ENCODE measurements at regions not wholly inside any gene's neighbourhood (a gene's known extent, or its start where the extent isn't known, plus 50 kb on each side); places are given as distances from the start of the nearest gene placed in this dataset.

DNA sequence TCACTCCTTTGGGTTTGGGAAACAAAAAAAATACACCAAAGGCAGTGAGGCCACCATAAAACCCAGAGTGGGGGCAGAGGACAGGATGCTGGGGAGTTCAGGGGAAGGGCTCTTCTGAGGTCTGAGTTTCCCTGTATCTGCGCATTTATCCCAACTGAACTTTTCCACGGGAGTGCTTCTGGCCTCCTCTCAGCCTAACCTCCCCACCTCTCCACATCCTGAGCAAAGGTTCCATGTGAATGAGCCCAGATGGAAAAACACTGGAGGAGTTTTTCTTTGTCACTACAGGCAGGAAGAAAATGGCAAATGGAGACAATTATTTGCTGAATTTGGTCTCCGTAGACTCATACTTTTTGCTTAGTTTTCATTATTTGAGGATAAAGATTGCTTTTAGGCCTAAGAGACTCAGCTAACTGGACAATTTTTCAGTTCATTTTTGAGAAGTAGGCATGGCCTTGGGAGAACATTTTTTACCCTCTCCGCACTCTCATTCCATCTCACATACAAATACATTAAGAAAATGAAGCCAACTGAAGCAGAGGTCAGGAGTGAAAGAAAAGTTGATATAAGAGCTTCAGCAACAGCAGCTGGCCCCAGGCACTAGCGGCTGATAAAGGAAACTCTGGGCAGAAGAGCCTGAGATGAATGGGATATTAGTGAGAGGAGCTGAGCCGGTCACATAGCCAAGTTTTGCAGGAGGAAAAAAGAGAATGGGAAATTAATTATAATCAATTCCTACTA lies 82.6 kb upstream of the CYP1B1 start:
- Histone ChIP-seq H4K20me1 (replicated peaks; ENCODE audit: insufficient read depth) (no peaks in the 10 kb centered on the region), H3K4me3 (no peak overlapping the region), H3F3A (replicated peaks; ENCODE audit: low read depth) (no peaks in the 10 kb centered on the region), H3K79me2 (replicated peaks; ENCODE audit: insufficient read depth) (no peaks in the 10 kb centered on the region), H3K4me2 (no peak overlapping the region), H3K27ac (ENCODE audit: low read depth) (no peak overlapping the region), H3K4me1 (ENCODE audit: insufficient read depth) (peaks cover 13% of the 10 kb centered on the region; the same call in 1 of the 2 replicates), H3K36me3 (ENCODE audit: insufficient read depth) (no peaks in the 10 kb centered on the region), H3K27me3 (ENCODE audit: insufficient read depth) (no peaks in the 10 kb centered on the region), H2AFZ (no peak overlapping the region), H3K9me2 (ENCODE audit: insufficient read depth) (peaks cover 6% of the 10 kb centered on the region; the same call in 1 of the 2 replicates)
- H3K4me1 Mint-ChIP-seq = peaks cover 12% of the 10 kb centered on the region
- no peak for TF ChIP-seq STAT1 (IDR thresholded peaks at IDR 0.05; ENCODE audit: unreplicated experiment)
- TF ChIP-seq POLR2AphosphoS5 (IDR thresholded peaks at IDR 0.05; ENCODE audit: low read depth) = no peak
- TF ChIP-seq, protein P1, sequence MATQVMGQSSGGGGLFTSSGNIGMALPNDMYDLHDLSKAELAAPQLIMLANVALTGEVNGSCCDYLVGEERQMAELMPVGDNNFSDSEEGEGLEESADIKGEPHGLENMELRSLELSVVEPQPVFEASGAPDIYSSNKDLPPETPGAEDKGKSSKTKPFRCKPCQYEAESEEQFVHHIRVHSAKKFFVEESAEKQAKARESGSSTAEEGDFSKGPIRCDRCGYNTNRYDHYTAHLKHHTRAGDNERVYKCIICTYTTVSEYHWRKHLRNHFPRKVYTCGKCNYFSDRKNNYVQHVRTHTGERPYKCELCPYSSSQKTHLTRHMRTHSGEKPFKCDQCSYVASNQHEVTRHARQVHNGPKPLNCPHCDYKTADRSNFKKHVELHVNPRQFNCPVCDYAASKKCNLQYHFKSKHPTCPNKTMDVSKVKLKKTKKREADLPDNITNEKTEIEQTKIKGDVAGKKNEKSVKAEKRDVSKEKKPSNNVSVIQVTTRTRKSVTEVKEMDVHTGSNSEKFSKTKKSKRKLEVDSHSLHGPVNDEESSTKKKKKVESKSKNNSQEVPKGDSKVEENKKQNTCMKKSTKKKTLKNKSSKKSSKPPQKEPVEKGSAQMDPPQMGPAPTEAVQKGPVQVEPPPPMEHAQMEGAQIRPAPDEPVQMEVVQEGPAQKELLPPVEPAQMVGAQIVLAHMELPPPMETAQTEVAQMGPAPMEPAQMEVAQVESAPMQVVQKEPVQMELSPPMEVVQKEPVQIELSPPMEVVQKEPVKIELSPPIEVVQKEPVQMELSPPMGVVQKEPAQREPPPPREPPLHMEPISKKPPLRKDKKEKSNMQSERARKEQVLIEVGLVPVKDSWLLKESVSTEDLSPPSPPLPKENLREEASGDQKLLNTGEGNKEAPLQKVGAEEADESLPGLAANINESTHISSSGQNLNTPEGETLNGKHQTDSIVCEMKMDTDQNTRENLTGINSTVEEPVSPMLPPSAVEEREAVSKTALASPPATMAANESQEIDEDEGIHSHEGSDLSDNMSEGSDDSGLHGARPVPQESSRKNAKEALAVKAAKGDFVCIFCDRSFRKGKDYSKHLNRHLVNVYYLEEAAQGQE (IDR thresholded peaks at IDR 0.05; ENCODE audit: unreplicated experiment) = no peak
- TF ChIP-seq, protein P2, sequence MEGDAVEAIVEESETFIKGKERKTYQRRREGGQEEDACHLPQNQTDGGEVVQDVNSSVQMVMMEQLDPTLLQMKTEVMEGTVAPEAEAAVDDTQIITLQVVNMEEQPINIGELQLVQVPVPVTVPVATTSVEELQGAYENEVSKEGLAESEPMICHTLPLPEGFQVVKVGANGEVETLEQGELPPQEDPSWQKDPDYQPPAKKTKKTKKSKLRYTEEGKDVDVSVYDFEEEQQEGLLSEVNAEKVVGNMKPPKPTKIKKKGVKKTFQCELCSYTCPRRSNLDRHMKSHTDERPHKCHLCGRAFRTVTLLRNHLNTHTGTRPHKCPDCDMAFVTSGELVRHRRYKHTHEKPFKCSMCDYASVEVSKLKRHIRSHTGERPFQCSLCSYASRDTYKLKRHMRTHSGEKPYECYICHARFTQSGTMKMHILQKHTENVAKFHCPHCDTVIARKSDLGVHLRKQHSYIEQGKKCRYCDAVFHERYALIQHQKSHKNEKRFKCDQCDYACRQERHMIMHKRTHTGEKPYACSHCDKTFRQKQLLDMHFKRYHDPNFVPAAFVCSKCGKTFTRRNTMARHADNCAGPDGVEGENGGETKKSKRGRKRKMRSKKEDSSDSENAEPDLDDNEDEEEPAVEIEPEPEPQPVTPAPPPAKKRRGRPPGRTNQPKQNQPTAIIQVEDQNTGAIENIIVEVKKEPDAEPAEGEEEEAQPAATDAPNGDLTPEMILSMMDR (conservative IDR thresholded peaks at IDR 0.05; ENCODE audit: low read depth in 2 of 2) = no peak
- TF ChIP-seq JUNB (IDR thresholded peaks at IDR 0.05; ENCODE audit: unreplicated experiment) = no peak
- no peak for TF ChIP-seq NANOG (IDR thresholded peaks at IDR 0.05; ENCODE audit: borderline replicate concordance)
- TF ChIP-seq ZNF114 (CRISPR knock-in tag; IDR thresholded peaks at IDR 0.05) = no peak
- TF ChIP-seq, protein P3, sequence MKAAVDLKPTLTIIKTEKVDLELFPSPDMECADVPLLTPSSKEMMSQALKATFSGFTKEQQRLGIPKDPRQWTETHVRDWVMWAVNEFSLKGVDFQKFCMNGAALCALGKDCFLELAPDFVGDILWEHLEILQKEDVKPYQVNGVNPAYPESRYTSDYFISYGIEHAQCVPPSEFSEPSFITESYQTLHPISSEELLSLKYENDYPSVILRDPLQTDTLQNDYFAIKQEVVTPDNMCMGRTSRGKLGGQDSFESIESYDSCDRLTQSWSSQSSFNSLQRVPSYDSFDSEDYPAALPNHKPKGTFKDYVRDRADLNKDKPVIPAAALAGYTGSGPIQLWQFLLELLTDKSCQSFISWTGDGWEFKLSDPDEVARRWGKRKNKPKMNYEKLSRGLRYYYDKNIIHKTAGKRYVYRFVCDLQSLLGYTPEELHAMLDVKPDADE (IDR thresholded peaks at IDR 0.05) = no peak
- TF ChIP-seq, protein P4, sequence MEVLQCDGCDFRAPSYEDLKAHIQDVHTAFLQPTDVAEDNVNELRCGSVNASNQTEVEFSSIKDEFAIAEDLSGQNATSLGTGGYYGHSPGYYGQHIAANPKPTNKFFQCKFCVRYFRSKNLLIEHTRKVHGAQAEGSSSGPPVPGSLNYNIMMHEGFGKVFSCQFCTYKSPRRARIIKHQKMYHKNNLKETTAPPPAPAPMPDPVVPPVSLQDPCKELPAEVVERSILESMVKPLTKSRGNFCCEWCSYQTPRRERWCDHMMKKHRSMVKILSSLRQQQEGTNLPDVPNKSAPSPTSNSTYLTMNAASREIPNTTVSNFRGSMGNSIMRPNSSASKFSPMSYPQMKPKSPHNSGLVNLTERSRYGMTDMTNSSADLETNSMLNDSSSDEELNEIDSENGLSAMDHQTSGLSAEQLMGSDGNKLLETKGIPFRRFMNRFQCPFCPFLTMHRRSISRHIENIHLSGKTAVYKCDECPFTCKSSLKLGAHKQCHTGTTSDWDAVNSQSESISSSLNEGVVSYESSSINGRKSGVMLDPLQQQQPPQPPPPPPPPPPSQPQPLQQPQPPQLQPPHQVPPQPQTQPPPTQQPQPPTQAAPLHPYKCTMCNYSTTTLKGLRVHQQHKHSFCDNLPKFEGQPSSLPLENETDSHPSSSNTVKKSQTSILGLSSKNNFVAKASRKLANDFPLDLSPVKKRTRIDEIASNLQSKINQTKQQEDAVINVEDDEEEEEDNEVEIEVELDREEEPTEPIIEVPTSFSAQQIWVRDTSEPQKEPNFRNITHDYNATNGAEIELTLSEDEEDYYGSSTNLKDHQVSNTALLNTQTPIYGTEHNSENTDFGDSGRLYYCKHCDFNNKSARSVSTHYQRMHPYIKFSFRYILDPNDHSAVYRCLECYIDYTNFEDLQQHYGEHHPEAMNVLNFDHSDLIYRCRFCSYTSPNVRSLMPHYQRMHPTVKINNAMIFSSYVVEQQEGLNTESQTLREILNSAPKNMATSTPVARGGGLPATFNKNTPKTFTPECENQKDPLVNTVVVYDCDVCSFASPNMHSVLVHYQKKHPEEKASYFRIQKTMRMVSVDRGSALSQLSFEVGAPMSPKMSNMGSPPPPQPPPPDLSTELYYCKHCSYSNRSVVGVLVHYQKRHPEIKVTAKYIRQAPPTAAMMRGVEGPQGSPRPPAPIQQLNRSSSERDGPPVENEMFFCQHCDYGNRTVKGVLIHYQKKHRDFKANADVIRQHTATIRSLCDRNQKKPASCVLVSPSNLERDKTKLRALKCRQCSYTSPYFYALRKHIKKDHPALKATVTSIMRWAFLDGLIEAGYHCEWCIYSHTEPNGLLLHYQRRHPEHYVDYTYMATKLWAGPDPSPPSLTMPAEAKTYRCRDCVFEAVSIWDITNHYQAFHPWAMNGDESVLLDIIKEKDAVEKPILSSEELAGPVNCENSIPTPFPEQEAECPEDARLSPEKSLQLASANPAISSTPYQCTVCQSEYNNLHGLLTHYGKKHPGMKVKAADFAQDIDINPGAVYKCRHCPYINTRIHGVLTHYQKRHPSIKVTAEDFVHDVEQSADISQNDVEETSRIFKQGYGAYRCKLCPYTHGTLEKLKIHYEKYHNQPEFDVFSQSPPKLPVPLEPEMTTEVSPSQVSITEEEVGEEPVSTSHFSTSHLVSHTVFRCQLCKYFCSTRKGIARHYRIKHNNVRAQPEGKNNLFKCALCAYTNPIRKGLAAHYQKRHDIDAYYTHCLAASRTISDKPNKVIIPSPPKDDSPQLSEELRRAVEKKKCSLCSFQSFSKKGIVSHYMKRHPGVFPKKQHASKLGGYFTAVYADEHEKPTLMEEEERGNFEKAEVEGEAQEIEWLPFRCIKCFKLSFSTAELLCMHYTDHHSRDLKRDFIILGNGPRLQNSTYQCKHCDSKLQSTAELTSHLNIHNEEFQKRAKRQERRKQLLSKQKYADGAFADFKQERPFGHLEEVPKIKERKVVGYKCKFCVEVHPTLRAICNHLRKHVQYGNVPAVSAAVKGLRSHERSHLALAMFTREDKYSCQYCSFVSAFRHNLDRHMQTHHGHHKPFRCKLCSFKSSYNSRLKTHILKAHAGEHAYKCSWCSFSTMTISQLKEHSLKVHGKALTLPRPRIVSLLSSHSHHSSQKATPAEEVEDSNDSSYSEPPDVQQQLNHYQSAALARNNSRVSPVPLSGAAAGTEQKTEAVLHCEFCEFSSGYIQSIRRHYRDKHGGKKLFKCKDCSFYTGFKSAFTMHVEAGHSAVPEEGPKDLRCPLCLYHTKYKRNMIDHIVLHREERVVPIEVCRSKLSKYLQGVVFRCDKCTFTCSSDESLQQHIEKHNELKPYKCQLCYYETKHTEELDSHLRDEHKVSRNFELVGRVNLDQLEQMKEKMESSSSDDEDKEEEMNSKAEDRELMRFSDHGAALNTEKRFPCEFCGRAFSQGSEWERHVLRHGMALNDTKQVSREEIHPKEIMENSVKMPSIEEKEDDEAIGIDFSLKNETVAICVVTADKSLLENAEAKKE (CRISPR knock-in tag; IDR thresholded peaks at IDR 0.05) = no peak
- TF ChIP-seq EZH2 (IDR thresholded peaks at IDR 0.05; ENCODE audit: low read depth, unreplicated experiment) = no peak
- no peak for TF ChIP-seq EZH2phosphoT487 (IDR thresholded peaks at IDR 0.05; ENCODE audit: unreplicated experiment)
- TF ChIP-seq ZNF331 (CRISPR knock-in tag; IDR thresholded peaks at IDR 0.05; ENCODE audit: low read depth) = no peak
- H3K4me3 Mint-ChIP-seq = no peak overlapping the region
- H3K9me3 Mint-ChIP-seq = no peaks in the 10 kb centered on the region
- H3K36me3 Mint-ChIP-seq (ENCODE audit: low read depth) = no peaks in the 10 kb centered on the region
- DNase-seq (ENCODE audit: low spot score) (no peak), ATAC-seq (no peak)
- H3K27me3 Mint-ChIP-seq (ENCODE audit: insufficient read depth, low read depth, poor library complexity) = peaks cover 3% of the 10 kb centered on the region
- no peak overlapping the region for H3K27ac Mint-ChIP-seq

All from GM23338 (cell line).